H9 (cell line): ENCODE measurements at regions not wholly inside any gene's neighbourhood (a gene's known extent, or its start where the extent isn't known, plus 50 kb on each side); places are given as distances from the start of the nearest gene placed in this dataset.

ENCODE experiments used
- DNase-seq: peaks from one replicate; pipeline ENCODE4 v3.0.0-alpha.2; 2017
- H2AFZ ChIP-seq: one replicate; pipeline ENCODE4 v1.6.1; 2013; ENCODE audit warnings: mild to moderate bottlenecking, low read length, control low read depth, moderate library complexity
- H2AK5ac ChIP-seq: 2 replicates; pipeline ENCODE4 v1.6.1; 2013; ENCODE audit warnings: low read length, control low read depth, mixed read lengths; ENCODE audit not compliant: insufficient read length
- H2BK120ac ChIP-seq: one replicate; pipeline ENCODE4 v1.6.1; 2013; ENCODE audit warnings: low read depth, mild to moderate bottlenecking, low read length, control low read depth, inconsistent platforms; ENCODE audit not compliant: poor library complexity, severe bottlenecking
- H2BK12ac ChIP-seq: 2 replicates; pipeline ENCODE4 v1.6.1; 2013; ENCODE audit warnings: low read length, control low read depth, mixed read lengths, low read depth; ENCODE audit not compliant: insufficient read length
- H2BK15ac ChIP-seq: 2 replicates; pipeline ENCODE4 v1.6.1; 2013; ENCODE audit warnings: low read depth, low read length, control low read depth
- H2BK20ac ChIP-seq: one replicate; pipeline ENCODE4 v1.6.1; 2013; ENCODE audit warnings: low read depth, mild to moderate bottlenecking, low read length, control low read depth, inconsistent platforms; ENCODE audit not compliant: poor library complexity, severe bottlenecking
- H2BK5ac ChIP-seq: 2 replicates; pipeline ENCODE4 v1.6.1; 2013; ENCODE audit warnings: low read length, control low read depth, mixed read lengths; ENCODE audit not compliant: insufficient read length
- H3K14ac ChIP-seq: 2 replicates; pipeline ENCODE4 v1.6.1; 2013; ENCODE audit warnings: low read length, control low read depth; ENCODE audit not compliant: insufficient read depth
- H3K18ac ChIP-seq: 2 replicates; pipeline ENCODE4 v1.6.1; 2013; ENCODE audit warnings: low read depth, mild to moderate bottlenecking, mixed read lengths, low read length, control low read depth; ENCODE audit not compliant: insufficient read length
- H3K23ac ChIP-seq: 2 replicates; pipeline ENCODE4 v1.6.1; 2013; ENCODE audit warnings: low read length, control low read depth, mixed read lengths, low read depth; ENCODE audit not compliant: insufficient read length
- H3K23me2 ChIP-seq: 2 replicates; pipeline ENCODE4 v1.6.1; 2013; ENCODE audit warnings: low read depth, mild to moderate bottlenecking, mixed read lengths, low read length, control low read depth; ENCODE audit not compliant: insufficient read length, poor library complexity, severe bottlenecking
- H3K27ac ChIP-seq: 2 replicates; pipeline ENCODE4 v1.5.1; 2013; ENCODE audit warnings: low read length, control low read depth, mixed read lengths, low read depth; ENCODE audit not compliant: insufficient read length
- H3K27me3 ChIP-seq: 2 replicates; pipeline ENCODE4 v1.6.1; 2013; ENCODE audit warnings: low read length, control low read depth, inconsistent platforms; ENCODE audit not compliant: insufficient read depth
- H3K4ac ChIP-seq: 2 replicates; pipeline ENCODE4 v1.6.1; 2013; ENCODE audit warnings: low read depth, mild to moderate bottlenecking, control low read depth, inconsistent platforms, low read length, moderate library complexity
- H3K4me1 ChIP-seq: 2 replicates; pipeline ENCODE4 v1.6.1; 2013; ENCODE audit warnings: low read length, control low read depth, inconsistent platforms; ENCODE audit not compliant: insufficient read depth
- H3K4me2 ChIP-seq: 2 replicates; pipeline ENCODE4 v1.6.1; 2013; ENCODE audit warnings: low read length, control low read depth, mixed read lengths; ENCODE audit not compliant: insufficient read length, insufficient read depth
- H3K56ac ChIP-seq: 2 replicates; pipeline ENCODE4 v1.6.1; 2013; ENCODE audit warnings: low read depth, mild to moderate bottlenecking, mixed read lengths, low read length, control low read depth; ENCODE audit not compliant: insufficient read length
- H3K79me1 ChIP-seq: 2 replicates; pipeline ENCODE4 v1.6.1; 2013; ENCODE audit warnings: low read depth, mild to moderate bottlenecking, moderate library complexity, low read length, control low read depth, inconsistent platforms; ENCODE audit not compliant: insufficient read depth, poor library complexity, severe bottlenecking
- H3K79me2 ChIP-seq: 2 replicates; pipeline ENCODE4 v1.6.1; 2013; ENCODE audit warnings: low read length, control low read depth, inconsistent platforms; ENCODE audit not compliant: insufficient read depth
- H3K9ac ChIP-seq: 2 replicates; pipeline ENCODE4 v1.6.1; 2013; ENCODE audit warnings: low read length, control low read depth, mixed read lengths; ENCODE audit not compliant: insufficient read length; ENCODE audit errors: extremely low read depth
- H3K9me3 ChIP-seq: one replicate; pipeline ENCODE4 v1.6.1; 2013; ENCODE audit warnings: low read depth, low read length, inconsistent platforms; ENCODE audit not compliant: control insufficient read depth
- H3T11ph ChIP-seq: one replicate; pipeline ENCODE4 v1.6.1; 2013; ENCODE audit warnings: mild to moderate bottlenecking, low read length, control low read depth, inconsistent platforms
- H4K20me1 ChIP-seq: one replicate; pipeline ENCODE4 v1.6.1; 2013; ENCODE audit not compliant: control insufficient read depth, insufficient read length, insufficient read depth
- H4K5ac ChIP-seq: 2 replicates; pipeline ENCODE4 v1.6.1; 2013; ENCODE audit warnings: low read depth, mild to moderate bottlenecking, mixed read lengths, low read length, control low read depth; ENCODE audit not compliant: insufficient read length
- H4K8ac ChIP-seq: replicated peaks from 2 replicates; pipeline ENCODE4 v1.6.1; 2013; ENCODE audit warnings: low read length, control low read depth, mixed read lengths, low read depth; ENCODE audit not compliant: insufficient read length
- H4K91ac ChIP-seq: 2 replicates; pipeline ENCODE4 v1.6.1; 2013; ENCODE audit warnings: low read depth, mild to moderate bottlenecking, moderate library complexity, mixed read lengths, low read length, control low read depth; ENCODE audit not compliant: insufficient read length
- H3K27ac Mint-ChIP-seq, 3 experiments: 2 replicates in 2 of 3; 3 replicates in 1 of 3; pipeline ENCODE4 v1.8.0; 2020 to 2021; ENCODE audit warnings: mixed read lengths in 3 of 3, mild to moderate bottlenecking in 1 of 3, moderate library complexity in 1 of 3
- H3K27me3 Mint-ChIP-seq: 2 replicates; pipeline ENCODE4 v1.8.0; 2021; ENCODE audit warnings: low read depth, mild to moderate bottlenecking, moderate library complexity, mixed read lengths
- H3K36me3 Mint-ChIP-seq, 3 experiments: 2 replicates in 2 of 3; 3 replicates in 1 of 3; pipeline ENCODE4 v1.8.0; 2020 to 2021; ENCODE audit warnings: low read depth in 3 of 3, mixed read lengths in 3 of 3; ENCODE audit not compliant: insufficient read depth in 1 of 3
- H3K4me1 Mint-ChIP-seq, 2 experiments: 2 replicates each; pipeline ENCODE4 v1.8.0; 2020; ENCODE audit warnings: mixed read lengths in 2 of 2
- H3K4me3 Mint-ChIP-seq, 2 experiments: 2 replicates in 1 of 2; 3 replicates in 1 of 2; pipeline ENCODE4 v1.8.0; 2020 to 2021; ENCODE audit warnings: mild to moderate bottlenecking in 2 of 2, mixed read lengths in 2 of 2, moderate library complexity in 1 of 2
- H3K9me3 Mint-ChIP-seq, 2 experiments: 2 replicates in 1 of 2; 3 replicates in 1 of 2; pipeline ENCODE4 v1.8.0; 2020; ENCODE audit warnings: mild to moderate bottlenecking in 2 of 2, mixed read lengths in 2 of 2, moderate library complexity in 1 of 2
- CTCF ChIP-seq: fragments of 200-600 bp; sonication (generic); conservative IDR thresholded peaks from 3 replicates; pipeline ENCODE4 v1.8.0; 2021; ENCODE audit warnings: antibody characterized with exemption, mild to moderate bottlenecking

DNA sequence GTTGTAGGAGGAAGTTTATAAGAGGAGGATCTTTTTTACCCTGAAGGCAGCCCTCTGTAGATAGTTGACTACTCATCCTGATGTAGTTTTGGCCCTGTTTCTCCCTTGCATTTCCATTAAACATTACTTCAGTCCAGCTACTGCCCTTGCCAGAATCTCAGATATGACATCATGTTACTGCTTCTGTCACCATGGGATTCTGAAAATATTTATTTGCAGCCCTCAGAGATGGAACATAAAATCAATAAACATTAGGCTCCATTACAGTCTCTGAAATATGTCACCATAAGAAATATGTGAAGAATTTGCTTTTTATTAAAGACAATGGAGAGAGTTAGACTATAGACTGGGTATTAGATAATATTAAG lies 68.7 kb upstream of the STK39 start:
- H3K9me3 ChIP-seq, result no peaks in the 10 kb centered on the region
- H3K27ac ChIP-seq, result no peak overlapping the region
- H3K9ac ChIP-seq, result no peak overlapping the region
- H3K36me3 Mint-ChIP-seq, result no peaks in the 10 kb centered on the region; a peak in 1 of 7 replicates
- H3K14ac ChIP-seq, result no peak overlapping the region
- H2AFZ ChIP-seq, result no peak overlapping the region
- no peak overlapping the region for H3K23ac ChIP-seq
- no peaks in the 10 kb centered on the region; the same call in 1 of the 2 replicates for H3K4me1 ChIP-seq
- no peaks in the 10 kb centered on the region for H4K20me1 ChIP-seq
- no peaks in the 10 kb centered on the region for H3K79me2 ChIP-seq
- H2AK5ac ChIP-seq, result no peak overlapping the region
- H2BK20ac ChIP-seq, result no peak overlapping the region
- DNase-seq, result no peak
- no peak overlapping the region for H3T11ph ChIP-seq
- H3K27ac Mint-ChIP-seq, result no peak overlapping the region
- H3K79me1 ChIP-seq, result no peaks in the 10 kb centered on the region
- H3K9me3 Mint-ChIP-seq, result peaks cover 0 to 5% of the 10 kb centered on the region in 2 experiments; a peak in 1 of 5 replicates
- no peaks in the 10 kb centered on the region; the same call in 1 of the 2 replicates for H3K27me3 Mint-ChIP-seq
- H3K4me3 Mint-ChIP-seq, result no peak overlapping the region
- no peak overlapping the region for H3K4ac ChIP-seq
- no peak overlapping the region for H3K18ac ChIP-seq
- no peak overlapping the region for H3K56ac ChIP-seq
- no peaks in the 10 kb centered on the region for H3K23me2 ChIP-seq
- H2BK12ac ChIP-seq, result no peak overlapping the region
- TF ChIP-seq CTCF, result no peak
- no peak overlapping the region for H2BK120ac ChIP-seq
- no peak overlapping the region for H4K8ac ChIP-seq
- H3K27me3 ChIP-seq, result no peaks in the 10 kb centered on the region
- peaks cover 10 to 14% of the 10 kb centered on the region in 2 experiments for H3K4me1 Mint-ChIP-seq
- H4K5ac ChIP-seq, result no peak overlapping the region
- no peak overlapping the region for H4K91ac ChIP-seq
- no peak overlapping the region for H2BK15ac ChIP-seq
- no peak overlapping the region for H2BK5ac ChIP-seq
- H3K4me2 ChIP-seq, result no peak overlapping the region
